Mesenchymal stem cell (in vitro differentiated cells and primary cell): ENCODE measurements at regions not wholly inside any gene's neighbourhood (a gene's known extent, or its start where the extent isn't known, plus 50 kb on each side); places are given as distances from the start of the nearest gene placed in this dataset.

ENCODE experiments used
- DNase-seq: peaks from one replicate; pipeline ENCODE4 v3.0.0-alpha.2; 2013
- H2AFZ ChIP-seq: one replicate; pipeline ENCODE4 v1.6.1; 2013; ENCODE audit warnings: low read depth, mild to moderate bottlenecking, control low read depth, inconsistent platforms, low read length, moderate library complexity
- H2AK5ac ChIP-seq: 2 replicates; pipeline ENCODE4 v1.6.1; 2013; ENCODE audit warnings: low read length, moderate library complexity, mild to moderate bottlenecking, inconsistent platforms; ENCODE audit not compliant: severe bottlenecking
- H2BK120ac ChIP-seq: one replicate; pipeline ENCODE4 v1.6.1; 2013; ENCODE audit warnings: low read depth, mild to moderate bottlenecking, inconsistent platforms, low read length, moderate library complexity
- H2BK12ac ChIP-seq, 2 experiments: one replicate each; pipeline ENCODE4 v1.6.1; 2013; ENCODE audit warnings: inconsistent platforms in 2 of 2, low read length in 2 of 2, mild to moderate bottlenecking in 2 of 2, moderate library complexity in 2 of 2, control low read depth in 1 of 2
- H2BK15ac ChIP-seq: one replicate; pipeline ENCODE4 v1.6.1; 2013; ENCODE audit warnings: mild to moderate bottlenecking, low read depth, inconsistent platforms; ENCODE audit not compliant: poor library complexity, severe bottlenecking
- H2BK5ac ChIP-seq: 2 replicates; pipeline ENCODE4 v1.6.1; 2013; ENCODE audit warnings: low read depth, mild to moderate bottlenecking, low read length, control low read depth, inconsistent platforms; ENCODE audit not compliant: poor library complexity, severe bottlenecking
- H3K14ac ChIP-seq, 2 experiments: one replicate each; pipeline ENCODE4 v1.6.1; 2013; ENCODE audit warnings: inconsistent platforms in 2 of 2, low read length in 2 of 2, control low read depth in 1 of 2, mild to moderate bottlenecking in 1 of 2, moderate library complexity in 1 of 2
- H3K18ac ChIP-seq, 2 experiments: one replicate each; pipeline ENCODE4 v1.6.1; 2013; ENCODE audit warnings: inconsistent platforms in 2 of 2, low read length in 2 of 2, control low read depth in 1 of 2, low read depth in 1 of 2, mild to moderate bottlenecking in 1 of 2
- H3K23ac ChIP-seq, 2 experiments: one replicate each; pipeline ENCODE4 v1.6.1; 2013; ENCODE audit warnings: inconsistent platforms in 2 of 2, low read length in 2 of 2, mild to moderate bottlenecking in 2 of 2, moderate library complexity in 2 of 2, control low read depth in 1 of 2
- H3K27ac ChIP-seq: 2 replicates; pipeline ENCODE4 v1.5.1; 2013; ENCODE audit warnings: mild to moderate bottlenecking, moderate library complexity, low read length, control low read depth, inconsistent platforms; ENCODE audit not compliant: poor library complexity, severe bottlenecking
- H3K27me3 ChIP-seq, 2 experiments: 2 replicates each; pipeline versions ENCODE4 v1.6.1 to v1.7.0; 2013; ENCODE audit warnings: low read length in 2 of 2, mild to moderate bottlenecking in 2 of 2, moderate library complexity in 2 of 2, control low read depth in 1 of 2, inconsistent platforms in 1 of 2; ENCODE audit not compliant: control insufficient read depth in 1 of 2, insufficient read depth in 1 of 2
- H3K36me3 ChIP-seq, 2 experiments: 2 replicates each; pipeline versions ENCODE4 v1.6.1 to v1.7.0; 2013; ENCODE audit warnings: low read length in 2 of 2, control low read depth in 1 of 2, inconsistent platforms in 1 of 2, low read depth in 1 of 2, mild to moderate bottlenecking in 1 of 2; ENCODE audit not compliant: insufficient read depth in 2 of 2, control insufficient read depth in 1 of 2
- H3K4ac ChIP-seq, 2 experiments: one replicate each; pipeline ENCODE4 v1.6.1; 2013; ENCODE audit warnings: inconsistent platforms in 2 of 2, low read length in 2 of 2, mild to moderate bottlenecking in 2 of 2, moderate library complexity in 2 of 2, control low read depth in 1 of 2, low read depth in 1 of 2
- H3K4me1 ChIP-seq: 2 replicates; pipeline ENCODE4 v1.6.1; 2013; ENCODE audit warnings: low read depth, low read length, control low read depth; ENCODE audit not compliant: control insufficient read depth, insufficient read depth
- H3K4me2 ChIP-seq: 2 replicates; pipeline ENCODE4 v1.6.1; 2013; ENCODE audit warnings: low read length, mild to moderate bottlenecking, inconsistent platforms; ENCODE audit not compliant: poor library complexity, severe bottlenecking
- H3K4me3 ChIP-seq, 2 experiments: 2 replicates each; pipeline versions ENCODE4 v1.5.1 to v1.7.0; 2013; ENCODE audit warnings: low read length in 2 of 2, mild to moderate bottlenecking in 2 of 2, control low read depth in 1 of 2, low read depth in 1 of 2; ENCODE audit not compliant: insufficient read depth in 1 of 2
- H3K79me1 ChIP-seq: replicated peaks from 2 replicates; pipeline ENCODE4 v1.6.1; 2013; ENCODE audit warnings: mild to moderate bottlenecking, control low read depth, low read length, inconsistent platforms; ENCODE audit not compliant: poor library complexity, severe bottlenecking
- H3K9ac ChIP-seq: 2 replicates; pipeline ENCODE4 v1.7.0; 2013; ENCODE audit warnings: mild to moderate bottlenecking, low read length, moderate library complexity
- H3K9me3 ChIP-seq: 2 replicates; pipeline ENCODE4 v1.7.0; 2013; ENCODE audit warnings: mild to moderate bottlenecking, low read length; ENCODE audit not compliant: control insufficient read depth
- H4K8ac ChIP-seq: one replicate; pipeline ENCODE4 v1.6.1; 2013; ENCODE audit warnings: inconsistent platforms, mild to moderate bottlenecking, low read length, moderate library complexity
- H4K91ac ChIP-seq: one replicate; pipeline ENCODE4 v1.6.1; 2013; ENCODE audit warnings: mild to moderate bottlenecking, low read length, inconsistent platforms
- WGBS: methylation state at CpG from one replicate; pipeline ENCODE4 v1.1.7; 2013; ENCODE audit warnings: mixed read lengths; 5-methylcytosine and 5-hydroxymethylcytosine counted together

DNA sequence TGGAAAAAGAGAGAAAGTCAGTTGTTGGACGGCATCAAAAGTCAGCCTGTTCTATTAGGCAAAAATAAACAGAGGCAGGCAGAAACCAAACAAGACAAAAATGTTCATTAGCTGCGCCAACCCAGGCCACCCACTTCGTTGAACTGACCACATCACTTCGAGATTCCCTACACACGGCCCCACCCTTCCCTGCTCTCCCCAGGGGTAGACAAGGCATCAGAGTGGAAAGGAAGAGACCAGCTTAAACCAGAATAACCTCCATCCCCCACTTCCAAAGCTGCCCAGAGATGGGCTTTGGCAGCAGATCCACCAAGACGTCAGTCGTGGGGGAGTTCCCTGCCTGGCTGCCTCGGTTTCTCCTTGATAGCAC, 204.6 kb upstream of the TSHZ3 start:
- Histone ChIP-seq H3K18ac (no peak overlapping the region), H4K8ac (no peak overlapping the region), H2BK5ac (no peak overlapping the region), H4K91ac (no peak overlapping the region), H3K4ac (no peak overlapping the region), H3K4me3 (no peak overlapping the region), H2BK12ac (peak overlapping the region in 1 of 2 experiments; percentile 25), H3K79me1 (no peaks in the 10 kb centered on the region), H2AFZ (no peak overlapping the region), H2AK5ac (no peak overlapping the region), H3K9ac (no peak overlapping the region), H3K27me3 (peaks cover 0 to 52% of the 10 kb centered on the region in 2 experiments), H3K4me2 (no peak overlapping the region), H3K4me1 (no peaks in the 10 kb centered on the region), H3K14ac (no peak overlapping the region), H3K9me3 (peaks cover 2% of the 10 kb centered on the region), H2BK15ac (no peak overlapping the region), H2BK120ac (no peak overlapping the region), H3K36me3 (no peaks in the 10 kb centered on the region), H3K27ac (no peak overlapping the region), H3K23ac (no peak overlapping the region)
- no peak for DNase-seq
- WGBS, result 90% methylated on average over 8 of the region's 8 CpGs

- no peak overlapping the region for H2BK5ac ChIP-seq
- no peak overlapping the region for H2BK120ac ChIP-seq
- 95% methylated on average over 9 of the region's 9 CpGs for WGBS
- H3K4me2 ChIP-seq, result no peak overlapping the region
- no peak overlapping the region for H4K91ac ChIP-seq
- no peaks in the 10 kb centered on the region for H3K79me1 ChIP-seq
- no peak overlapping the region for H4K8ac ChIP-seq
- H3K36me3 ChIP-seq, result no peaks in the 10 kb centered on the region
- peaks cover 0 to 49% of the 10 kb centered on the region in 2 experiments for H3K27me3 ChIP-seq
- H3K27ac ChIP-seq, result no peak overlapping the region
- H3K9ac ChIP-seq, result no peak overlapping the region
- H3K18ac ChIP-seq, result no peak overlapping the region
- H2AFZ ChIP-seq, result no peak overlapping the region
- DNase-seq, result no peak
- H2BK12ac ChIP-seq, result no peak overlapping the region
- H2BK15ac ChIP-seq, result no peak overlapping the region
- no peaks in the 10 kb centered on the region for H3K4me1 ChIP-seq
- H3K4me3 ChIP-seq, result no peak overlapping the region
- no peak overlapping the region for H2AK5ac ChIP-seq
- H3K4ac ChIP-seq, result no peak overlapping the region
- no peak overlapping the region for H3K23ac ChIP-seq
- H3K9me3 ChIP-seq, result peaks cover 8% of the 10 kb centered on the region
- H3K14ac ChIP-seq, result no peak overlapping the region
Observed at GRCh38 chr19:31554360-31554759, 205.1 kb upstream of the TSHZ3 start.

DNA sequence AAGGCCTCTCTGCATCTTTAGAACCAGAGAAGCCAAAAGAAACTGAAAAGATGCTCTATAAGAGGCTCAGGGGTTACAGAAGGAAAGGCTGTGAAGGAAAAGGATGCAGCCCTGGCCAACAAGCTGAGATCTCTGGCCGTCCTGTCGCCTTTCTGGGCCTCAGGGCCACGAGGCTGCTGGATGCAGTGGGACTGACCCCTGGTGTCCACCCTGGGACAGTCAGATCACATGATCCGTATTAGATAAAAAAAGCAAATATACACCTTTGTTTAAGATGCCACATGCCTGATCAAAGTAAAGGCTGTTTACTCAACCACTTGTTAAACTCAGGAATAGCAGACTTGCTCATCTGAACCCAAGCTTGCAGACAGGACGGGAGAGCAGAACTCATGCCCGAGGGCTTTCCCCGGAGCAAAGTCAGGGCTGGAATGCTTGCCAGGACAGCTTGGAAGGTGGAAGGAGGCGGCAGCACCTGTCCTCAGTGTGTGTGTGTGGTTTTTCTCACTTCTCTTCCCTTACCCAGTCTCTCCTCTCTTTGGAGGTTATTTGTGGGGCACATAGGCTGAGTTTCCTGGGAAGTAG, 206.5 kb upstream of the TSHZ3 start:
- Histone ChIP-seq H3K27me3 (peaks cover 0 to 40% of the 10 kb centered on the region in 2 experiments), H3K36me3 (no peaks in the 10 kb centered on the region), H3K9me3 (peaks cover 11% of the 10 kb centered on the region), H2AK5ac (no peak overlapping the region), H3K23ac (no peak overlapping the region), H3K9ac (no peak overlapping the region), H2BK12ac (no peak overlapping the region), H3K27ac (no peak overlapping the region), H3K4me2 (no peak overlapping the region), H3K18ac (no peak overlapping the region), H2BK15ac (no peak overlapping the region), H2BK5ac (no peak overlapping the region), H3K4me1 (no peaks in the 10 kb centered on the region), H2AFZ (no peak overlapping the region), H3K79me1 (no peaks in the 10 kb centered on the region), H3K4ac (no peak overlapping the region), H2BK120ac (no peak overlapping the region), H4K91ac (no peak overlapping the region), H3K4me3 (no peak overlapping the region), H3K14ac (no peak overlapping the region), H4K8ac (no peak overlapping the region)
- DNase-seq, result no peak
- 71% methylated on average over 7 of the region's 8 CpGs for WGBS

- H2AFZ ChIP-seq, result no peak overlapping the region
- no peak overlapping the region for H2BK120ac ChIP-seq
- peaks cover 11% of the 10 kb centered on the region for H3K9me3 ChIP-seq
- H2BK5ac ChIP-seq, result no peak overlapping the region
- H3K23ac ChIP-seq, result no peak overlapping the region
- peaks cover 0 to 37% of the 10 kb centered on the region in 2 experiments for H3K27me3 ChIP-seq
- H3K4me1 ChIP-seq, result no peaks in the 10 kb centered on the region
- no peak overlapping the region for H3K18ac ChIP-seq
- no peak overlapping the region for H3K4me3 ChIP-seq
- no peak overlapping the region for H2BK12ac ChIP-seq
- no peak for DNase-seq
- H3K27ac ChIP-seq, result no peak overlapping the region
- no peak overlapping the region for H2AK5ac ChIP-seq
- no peak overlapping the region for H4K91ac ChIP-seq
- no peak overlapping the region for H3K14ac ChIP-seq
- no peak overlapping the region for H3K9ac ChIP-seq
- H4K8ac ChIP-seq, result no peak overlapping the region
- 96% methylated on average over 3 of the region's 3 CpGs for WGBS
- no peaks in the 10 kb centered on the region for H3K36me3 ChIP-seq
- H3K79me1 ChIP-seq, result no peaks in the 10 kb centered on the region
- no peak overlapping the region for H3K4ac ChIP-seq
- no peak overlapping the region for H2BK15ac ChIP-seq
- no peak overlapping the region for H3K4me2 ChIP-seq
Observed at GRCh38 chr19:31559494-31559893, 210.3 kb upstream of the TSHZ3 start.
